IMR-90 (cell line): ENCODE measurements at regions not wholly inside any gene's neighbourhood (a gene's known extent, or its start where the extent isn't known, plus 50 kb on each side); places are given as distances from the start of the nearest gene placed in this dataset.

Experiments used
- ATAC-seq: fragments of 200-7000 bp; cut with Tn5 transposase; 2 replicates; pipeline ENCODE4 v1.9.1; 2020; ENCODE audit warnings: low read depth, mild to moderate bottlenecking, moderate library complexity
- BruUV-seq: library from RNA; stranded (reverse); fragments of 400-500 nt; replicated peaks from 2 replicates; lab custom pipeline; 2021; lab: Mats Ljungman, UMichigan
- CTCF ChIA-PET: fragments of 300-600 bp; formaldehyde crosslinking; extraction: SDS; loops from one replicate; lab custom pipeline; 2021; ENCODE audit warnings: antibody characterized with exemption; lab: Yijun Ruan, JAX
- POLR2A ChIA-PET: fragments of 300-600 bp; sonication (Branson Sonifier 250); formaldehyde crosslinking; loops from one replicate; lab custom pipeline; 2022; ENCODE audit warnings: antibody characterized with exemption; ENCODE audit not compliant: unreplicated experiment; lab: Charles Lee
- DNase-seq: peaks from one replicate; pipeline ENCODE4 v3.0.0; 2013
- H2AFZ ChIP-seq: replicated peaks from 2 replicates; pipeline ENCODE3; 2013; ENCODE audit warnings: low read length, mild to moderate bottlenecking; ENCODE audit not compliant: poor library complexity
- H2AK5ac ChIP-seq: 2 replicates; pipeline ENCODE4 v1.6.1; 2013; ENCODE audit warnings: low read depth, low read length, inconsistent platforms
- H2AK9ac ChIP-seq: replicated peaks from 2 replicates; pipeline ENCODE3; 2013; ENCODE audit warnings: mild to moderate bottlenecking, low read depth, low read length, moderate library complexity; ENCODE audit not compliant: poor library complexity
- H2BK120ac ChIP-seq: 2 replicates; pipeline ENCODE4 v1.6.1; 2013; ENCODE audit warnings: low read depth, low read length, inconsistent platforms
- H2BK15ac ChIP-seq: 3 replicates; pipeline ENCODE4 v1.6.1; 2013; ENCODE audit warnings: low read depth, low read length, inconsistent platforms
- H2BK20ac ChIP-seq: 2 replicates; pipeline ENCODE4 v1.6.1; 2013; ENCODE audit warnings: low read depth, mild to moderate bottlenecking, inconsistent platforms, low read length, moderate library complexity
- H2BK5ac ChIP-seq: 2 replicates; pipeline ENCODE4 v1.6.1; 2013; ENCODE audit warnings: mild to moderate bottlenecking, low read depth, low read length, inconsistent platforms; ENCODE audit not compliant: poor library complexity, severe bottlenecking
- H3K14ac ChIP-seq: replicated peaks from 2 replicates; pipeline ENCODE4 v1.6.1; 2013; ENCODE audit warnings: low read depth, low read length, inconsistent platforms
- H3K18ac ChIP-seq: 2 replicates; pipeline ENCODE4 v1.6.1; 2013; ENCODE audit warnings: low read depth, low read length, control low read depth
- H3K23ac ChIP-seq: 2 replicates; pipeline ENCODE4 v1.6.1; 2013; ENCODE audit warnings: low read depth, low read length, inconsistent platforms
- H3K27ac ChIP-seq: 2 replicates; pipeline ENCODE4 v1.5.1; 2013; ENCODE audit warnings: mild to moderate bottlenecking, control low read depth, low read length; ENCODE audit not compliant: insufficient read depth
- H3K27me3 ChIP-seq: 2 replicates; pipeline ENCODE4 v1.6.1; 2013; ENCODE audit warnings: low read length; ENCODE audit not compliant: control insufficient read depth, insufficient read depth
- H3K36me3 ChIP-seq: 2 replicates; pipeline ENCODE4 v1.6.1; 2013; ENCODE audit warnings: low read length, mixed read lengths; ENCODE audit not compliant: control insufficient read depth, insufficient read depth
- H3K4ac ChIP-seq: 2 replicates; pipeline ENCODE4 v1.6.1; 2013; ENCODE audit warnings: low read depth, low read length, inconsistent platforms
- H3K4me1 ChIP-seq: 2 replicates; pipeline ENCODE4 v1.6.1; 2013; ENCODE audit warnings: low read length, mixed read lengths; ENCODE audit not compliant: control insufficient read depth, insufficient read depth
- H3K4me2 ChIP-seq: 2 replicates; pipeline ENCODE4 v1.6.1; 2013; ENCODE audit warnings: low read depth, mild to moderate bottlenecking, control low read depth, low read length, moderate library complexity
- H3K4me3 ChIP-seq: 2 replicates; pipeline ENCODE4 v1.5.1; 2013; ENCODE audit warnings: low read depth, mild to moderate bottlenecking, control low read depth, low read length, moderate library complexity; ENCODE audit not compliant: insufficient read depth
- H3K56ac ChIP-seq: 2 replicates; pipeline ENCODE4 v1.6.1; 2013; ENCODE audit warnings: low read length, inconsistent platforms; ENCODE audit not compliant: insufficient read depth; ENCODE audit errors: extremely low read depth
- H3K79me1 ChIP-seq, 2 experiments: 2 replicates each; pipeline ENCODE4 v1.6.1; 2013; ENCODE audit warnings: low read length in 2 of 2, inconsistent platforms in 1 of 2, low read depth in 1 of 2
- H3K9ac ChIP-seq: 2 replicates; pipeline ENCODE4 v1.6.1; 2013; ENCODE audit warnings: low read depth, low read length, control low read depth
- H3K9me1 ChIP-seq: 2 replicates; pipeline ENCODE4 v1.6.1; 2013; ENCODE audit warnings: low read length, inconsistent platforms; ENCODE audit not compliant: insufficient read depth
- H3K9me3 ChIP-seq: 2 replicates; pipeline ENCODE4 v1.6.1; 2013; ENCODE audit warnings: low read length; ENCODE audit not compliant: control insufficient read depth, insufficient read depth
- H4K20me1 ChIP-seq: 2 replicates; pipeline ENCODE4 v1.6.1; 2013; ENCODE audit warnings: low read length, inconsistent platforms; ENCODE audit not compliant: insufficient read depth
- H4K5ac ChIP-seq: 2 replicates; pipeline ENCODE4 v1.6.1; 2013; ENCODE audit warnings: mild to moderate bottlenecking, low read depth, low read length, control low read depth
- H4K8ac ChIP-seq, 2 experiments: 2 replicates each; pipeline ENCODE4 v1.6.1; 2013; ENCODE audit warnings: low read depth in 2 of 2, low read length in 2 of 2, control low read depth in 1 of 2, inconsistent platforms in 1 of 2
- H4K91ac ChIP-seq: 2 replicates; pipeline ENCODE4 v1.6.1; 2013; ENCODE audit warnings: low read depth, low read length, inconsistent platforms; ENCODE audit not compliant: insufficient read depth
- BHLHE40 ChIP-seq: fragments of 150-350 bp; IDR thresholded peaks from 2 replicates; pipeline ENCODE4 v1.6.1; 2016; ENCODE audit warnings: mild to moderate bottlenecking, low read depth, low read length
- CHD1 ChIP-seq: IDR thresholded peaks from 2 replicates; pipeline ENCODE4 v1.6.1; 2012; ENCODE audit warnings: low read depth, low read length, improper control_type of control experiment
- MAFK ChIP-seq: IDR thresholded peaks from 2 replicates; pipeline ENCODE4 v1.6.1; 2012; ENCODE audit warnings: low read depth, low read length, improper control_type of control experiment
- MAZ ChIP-seq: IDR thresholded peaks from 2 replicates; pipeline ENCODE4 v1.6.1; 2012; ENCODE audit warnings: low read depth, mild to moderate bottlenecking, low read length, improper control_type of control experiment, moderate library complexity, borderline replicate concordance
- NFE2L2 ChIP-seq: fragments of 150-350 bp; IDR thresholded peaks from 2 replicates; pipeline ENCODE4 v1.6.1; 2016; ENCODE audit warnings: low read depth, mild to moderate bottlenecking, low read length
- WGBS, 2 experiments: methylation state at CpG; one replicate each; pipeline versions ENCODE4 v1.1.5 to v1.1.7; 2013; ENCODE audit warnings: missing lambda C conversion rate in 2 of 2; ENCODE audit not compliant: insufficient read length in 1 of 2; ENCODE audit errors: extremely low coverage in 2 of 2; 5-methylcytosine and 5-hydroxymethylcytosine counted together
- dilution Hi-C: fragments of 300-500 bp; cut with HindIII; formaldehyde crosslinking; loops from one replicate; pipeline ENCODE4 v1.14.3; 2018; ENCODE audit warnings: low sequenced_read_pairs; ENCODE audit not compliant: unreplicated experiment
- in situ Hi-C: fragments of 300-500 bp; cut with MboI; formaldehyde crosslinking; loops from 3 replicates; pipeline ENCODE4 v1.14.3; 2019; ENCODE audit warnings: low sequenced_read_pairs, inconsistent platforms, mixed read lengths
- intact Hi-C: fragments of 100-400 bp; cut with micrococcal nuclease; formaldehyde crosslinking; loops from 2 replicates; pipeline ENCODE4 v1.10.0; 2022
- TF ChIP-seq, protein P1 (sequence below): fragments of 150-350 bp; IDR thresholded peaks from 2 replicates; pipeline ENCODE4 v1.6.1; 2017; ENCODE audit warnings: mild to moderate bottlenecking, antibody characterized with exemption, low read length, low read depth

DNA sequence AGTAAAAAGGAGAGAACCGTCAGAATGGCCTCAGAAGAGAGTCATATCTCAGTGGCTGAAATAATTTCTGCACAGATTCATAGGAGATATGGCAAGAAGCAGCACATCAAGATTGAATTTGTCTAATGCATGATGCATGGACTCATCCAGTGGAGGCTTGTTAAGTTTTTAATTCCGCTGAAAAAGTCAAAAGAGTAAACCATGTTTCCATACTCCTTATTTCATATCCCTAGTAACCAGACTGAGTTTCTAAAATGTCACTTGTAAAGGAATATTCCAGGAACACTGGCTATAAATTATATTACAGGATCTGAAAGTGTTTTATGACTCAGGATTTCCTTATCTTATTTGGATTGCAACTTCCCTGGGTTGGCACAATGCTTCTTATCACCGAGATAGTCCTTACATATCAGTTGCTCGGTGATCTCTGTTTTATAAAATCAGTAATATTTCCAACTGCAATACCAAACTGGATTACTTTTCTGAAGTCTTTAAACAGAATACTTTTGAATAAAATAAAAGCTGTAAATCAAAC lies 180.2 kb upstream of the TSC22D1 start (continued):
- TF ChIP-seq BHLHE40 (no peak), MAZ (no peak)

DNA sequence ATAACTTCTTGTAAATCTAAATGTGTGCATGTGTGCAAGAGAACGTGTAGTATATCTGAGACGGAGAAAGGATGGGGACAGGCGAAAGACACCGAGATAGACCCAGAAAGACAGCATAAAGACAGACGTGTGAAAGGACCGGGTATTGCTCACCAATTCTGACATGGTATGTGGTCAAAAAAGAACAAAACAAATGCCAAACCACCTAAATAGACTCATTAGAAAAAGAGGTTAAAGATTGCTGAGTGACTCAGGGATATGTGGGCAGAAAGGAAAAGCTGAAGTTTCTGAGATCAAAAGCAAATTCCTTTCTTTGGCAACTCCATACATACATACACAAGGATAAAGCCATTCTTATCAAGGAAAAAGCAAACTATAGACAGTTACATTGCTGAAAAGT lies 179.7 kb upstream of the TSC22D1 start:
- in situ Hi-C loops: no loop called here
- Histone ChIP-seq H3K79me1 (no peaks in the 10 kb centered on the region), H2BK20ac (peak overlapping the region; percentile 59), H3K4ac (peak overlapping the region; percentile 39; the same call in 1 of the 2 replicates), H3K27me3 (no peaks in the 10 kb centered on the region), H2AK5ac (no peak overlapping the region), H4K20me1 (no peaks in the 10 kb centered on the region), H2AK9ac (no peak overlapping the region), H3K18ac (peak overlapping the region; percentile 51; the same call in 1 of the 2 replicates), H3K27ac (no peak overlapping the region), H3K9me3 (no peaks in the 10 kb centered on the region), H4K8ac (peak overlapping the region in 1 of 2 experiments; percentile 36; a peak in 1 of 4 replicates), H3K9me1 (peaks cover 14% of the 10 kb centered on the region), H3K4me2 (peak overlapping the region; percentile 35; the same call in 1 of the 2 replicates), H2BK15ac (no peak overlapping the region), H2AFZ (peak overlapping the region; percentile 66), H2BK120ac (peak overlapping the region; percentile 35; the same call in 1 of the 2 replicates), H2BK5ac (peak overlapping the region; percentile 38), H4K91ac (no peak overlapping the region), H3K36me3 (no peaks in the 10 kb centered on the region), H3K56ac (no peak overlapping the region), H4K5ac (no peak overlapping the region), H3K14ac (peak overlapping the region; percentile 44; the same call in 1 of the 2 replicates), H3K4me1 (peaks cover 12% of the 10 kb centered on the region), H3K9ac (no peak overlapping the region), H3K4me3 (no peak overlapping the region), H3K23ac (no peak overlapping the region)
- ATAC-seq (no peak), DNase-seq (peak; percentile 56)
- ChIA-PET POLR2A (interaction anchor here (0.5 kb wide), 1 partner anchor 421 kb away, joined by 3 read pairs; no protein-coding TSS in a partner anchor), CTCF (interaction anchor here (0.6 to 1.5 kb wide), 2 partner anchors 29 to 402 kb away, joined by 3 read pairs; no protein-coding TSS in a partner anchor)
- peak; percentile 53; the same call in 1 of the 2 replicates for TF ChIP-seq NFE2L2
- no peak for TF ChIP-seq MAZ
- TF ChIP-seq, protein P1, sequence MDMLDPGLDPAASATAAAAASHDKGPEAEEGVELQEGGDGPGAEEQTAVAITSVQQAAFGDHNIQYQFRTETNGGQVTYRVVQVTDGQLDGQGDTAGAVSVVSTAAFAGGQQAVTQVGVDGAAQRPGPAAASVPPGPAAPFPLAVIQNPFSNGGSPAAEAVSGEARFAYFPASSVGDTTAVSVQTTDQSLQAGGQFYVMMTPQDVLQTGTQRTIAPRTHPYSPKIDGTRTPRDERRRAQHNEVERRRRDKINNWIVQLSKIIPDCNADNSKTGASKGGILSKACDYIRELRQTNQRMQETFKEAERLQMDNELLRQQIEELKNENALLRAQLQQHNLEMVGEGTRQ: no peak
- no peak for TF ChIP-seq MAFK
- no peak for TF ChIP-seq CHD1
- no CpG with 5 or more reads among the region's 6 CpGs for WGBS, 2 experiments
- dilution Hi-C loops: no loop called here
- intact Hi-C loops: loop anchor here (2.0 kb wide), 1 partner anchor 15 kb away; no protein-coding TSS in a partner anchor
- no TSS peak for BruUV-seq
